ENCODE measurements at regions not wholly inside any gene's neighbourhood (a gene's known extent, or its start where the extent isn't known, plus 50 kb on each side); places are given as distances from the start of the nearest gene placed in this dataset.
"Not testable (repeated sequence)": the region's sequence is repeated elsewhere in the genome, so short reads cannot be mapped to it uniquely, and the experiment has no call there.

GRCh38 chr4:62512271-62512670, 1312.1 kb downstream of the ADGRL3 start:
- DNase-seq, result no peak

DNA sequence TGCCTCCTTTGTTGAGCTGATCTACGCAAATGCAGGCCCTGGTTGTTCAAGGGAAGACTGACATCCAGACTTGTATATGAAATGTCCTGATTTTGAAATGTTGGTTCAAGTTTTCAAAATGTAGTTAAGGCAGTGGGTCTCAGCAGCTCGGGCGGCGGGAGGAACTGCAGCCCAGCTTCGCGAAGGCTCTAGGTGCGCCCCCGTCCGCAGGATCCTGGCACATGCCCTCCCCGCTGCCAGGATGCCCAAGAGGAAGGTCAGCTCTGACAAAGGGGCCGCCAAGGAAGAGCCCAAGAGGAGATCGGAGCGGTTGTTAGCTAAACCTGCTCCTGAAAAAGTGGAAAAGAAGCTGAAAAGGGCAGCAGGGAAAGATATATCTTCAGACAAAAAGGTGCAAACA, 1310.1 kb downstream of the ADGRL3 start:
- DNase-seq, result no peak

- no peak for DNase-seq
These were observed 1300.2 kb downstream of the ADGRL3 start for GRCh38 chr4:62500296-62500695.

GRCh38 chr4:62495032-62495431, 1294.9 kb downstream of the ADGRL3 start:
- no peak for DNase-seq

DNA sequence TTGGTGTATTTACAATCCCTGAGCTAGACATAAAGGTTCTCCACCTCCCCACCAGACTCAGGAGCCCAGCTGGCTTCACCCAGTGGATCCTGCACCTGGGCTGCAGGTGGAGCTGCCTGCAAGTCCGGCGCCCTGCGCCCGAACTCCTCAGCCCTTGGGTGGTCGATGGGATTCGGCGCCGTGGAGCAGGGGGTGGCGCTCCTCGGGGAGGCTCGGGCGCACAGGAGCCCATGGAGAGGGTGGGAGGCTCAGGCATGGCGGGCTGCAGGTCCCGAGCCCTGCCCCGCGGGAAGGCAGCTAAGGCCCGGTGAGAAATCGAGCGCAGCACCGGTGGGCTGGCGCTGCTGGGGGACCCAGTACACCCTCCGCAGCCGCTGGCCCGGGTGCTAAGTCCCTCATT, 1291.6 kb downstream of the ADGRL3 start:
- DNase-seq, result not testable (repeated sequence)

DNA sequence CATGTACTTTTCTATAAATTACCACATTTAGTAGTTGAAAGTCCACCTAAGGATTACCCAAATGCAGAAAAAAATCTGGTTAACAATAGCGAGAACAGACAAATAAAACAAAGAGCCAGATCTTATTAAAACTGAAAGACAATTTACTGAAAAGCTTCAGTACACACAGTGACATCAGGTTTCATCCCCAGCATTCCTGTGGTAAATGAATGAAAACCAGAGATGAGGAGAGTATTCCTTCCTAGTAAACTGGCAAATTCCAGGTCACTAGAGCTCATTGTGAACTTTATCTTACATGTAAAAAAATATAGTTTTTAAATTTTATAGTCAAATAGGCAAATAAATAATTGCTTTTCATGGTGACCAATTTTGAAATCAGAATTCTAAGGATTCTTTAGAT, 1290.5 kb downstream of the ADGRL3 start:
- no peak for DNase-seq

DNA sequence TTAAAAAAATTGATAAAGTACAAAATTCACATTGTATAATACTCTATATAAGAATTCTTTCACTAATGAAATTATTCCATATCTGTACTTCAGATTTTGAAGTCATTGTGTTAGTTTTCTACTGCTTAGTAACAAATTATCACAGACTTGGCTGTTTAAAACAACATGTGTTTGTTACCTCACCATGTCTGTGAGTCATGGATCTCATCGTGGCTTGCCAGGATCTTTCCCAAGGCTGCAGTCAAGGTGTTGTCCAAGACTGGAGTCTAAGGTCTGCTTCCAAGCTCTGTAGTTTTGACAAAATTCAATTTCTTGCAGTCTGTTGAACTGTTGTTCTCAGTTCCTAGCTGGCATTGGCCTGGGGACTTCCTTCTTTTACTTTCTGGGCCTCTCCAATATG, 1286.9 kb downstream of the ADGRL3 start:
- DNase-seq, result no peak

GRCh38 chr4:62484357-62484756, 1284.2 kb downstream of the ADGRL3 start:
- DNase-seq, result no peak

- DNase-seq, result no peak
These were observed 1282.2 kb downstream of the ADGRL3 start for GRCh38 chr4:62482355-62482754.

DNA sequence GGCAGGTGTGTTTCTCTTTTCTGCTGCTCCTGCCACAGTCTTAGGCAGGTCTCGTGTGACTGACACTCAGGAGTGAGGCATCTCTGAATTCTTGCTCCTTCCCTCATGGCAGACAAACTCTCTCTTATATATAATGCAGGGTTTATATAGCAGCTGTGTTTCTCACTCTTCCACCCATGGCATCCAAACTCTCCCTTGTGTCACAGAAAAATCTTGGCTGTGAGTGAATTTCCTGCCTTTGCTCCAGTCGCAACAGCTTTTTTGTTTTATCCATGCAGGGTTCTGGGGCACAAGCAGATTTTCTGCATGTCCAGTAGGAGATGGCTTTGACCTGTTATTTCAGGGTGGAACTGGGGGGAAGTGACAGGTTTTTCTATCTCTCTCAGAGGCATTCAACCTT, 1275.5 kb downstream of the ADGRL3 start:
- no peak for DNase-seq

GRCh38 chr4:62474802-62475201, 1274.7 kb downstream of the ADGRL3 start:
- DNase-seq, result no peak

- DNase-seq, result no peak
These were observed 1270.9 kb downstream of the ADGRL3 start for GRCh38 chr4:62471021-62471420.

DNA sequence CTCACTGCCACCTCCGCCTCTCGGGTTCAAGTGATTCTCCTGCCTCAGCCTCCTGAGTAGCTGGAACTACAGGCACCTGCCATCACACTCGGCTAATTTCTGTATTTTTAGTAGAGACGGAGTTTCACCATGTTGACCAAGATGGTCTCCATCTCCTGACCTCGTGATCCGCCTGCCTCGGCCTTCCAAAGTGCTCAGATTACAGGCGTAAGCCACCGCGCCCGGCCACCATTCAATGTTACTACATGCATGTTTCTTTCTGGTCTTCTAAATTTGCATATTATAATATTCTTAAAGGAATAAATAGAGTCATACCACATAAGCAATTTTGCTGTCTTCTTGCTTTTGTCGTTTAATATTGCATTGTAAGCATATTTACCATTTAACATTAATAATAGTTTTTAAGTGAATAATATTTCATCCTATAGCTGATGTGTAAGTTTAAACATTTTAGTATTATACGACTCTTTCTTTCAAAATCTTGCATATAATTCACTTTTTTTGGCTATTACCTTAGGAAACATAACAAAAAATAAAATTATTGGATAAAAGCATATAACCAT, 1270.4 kb downstream of the ADGRL3 start:
- DNase-seq, result no peak

- DNase-seq, result no peak
These were observed 1269.9 kb downstream of the ADGRL3 start for GRCh38 chr4:62470020-62470419.

DNA sequence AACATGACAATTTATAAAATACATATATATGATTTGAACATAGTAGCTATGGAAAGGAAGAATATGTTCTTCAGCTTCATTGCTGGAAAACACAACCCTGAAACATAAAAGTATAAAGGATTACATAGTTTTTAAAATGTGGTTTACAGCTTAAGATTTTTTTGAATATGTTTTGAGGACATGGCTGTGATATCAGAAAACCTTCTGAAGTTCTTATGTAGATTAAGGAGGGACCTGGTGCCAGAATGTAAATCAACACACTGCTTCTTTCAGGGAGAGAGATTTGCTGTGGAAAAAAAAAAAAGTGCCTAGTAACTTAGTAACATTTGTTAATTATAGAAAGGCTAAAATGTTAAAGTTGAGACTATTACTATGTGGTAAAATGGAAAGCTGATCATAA, 1261.8 kb downstream of the ADGRL3 start:
- DNase-seq, result no peak

DNA sequence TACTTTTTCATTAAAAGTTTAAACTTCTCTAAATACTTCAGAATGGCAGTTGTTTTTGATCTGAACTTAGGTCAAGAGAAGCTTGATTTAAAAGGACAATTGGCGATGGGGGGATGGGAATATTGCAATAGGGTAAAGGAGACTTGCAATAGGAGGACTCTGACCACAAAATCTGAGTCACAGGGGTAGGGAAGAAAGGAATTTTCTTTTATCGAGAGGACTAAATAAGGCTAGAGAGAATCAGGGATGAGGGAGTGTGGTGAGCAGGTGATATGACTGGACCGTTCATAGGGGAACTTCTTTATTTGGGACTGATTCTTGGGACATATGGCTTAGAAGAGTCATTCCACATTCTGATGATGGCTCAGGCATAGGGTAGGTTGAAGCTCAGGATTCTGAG, 1260.2 kb downstream of the ADGRL3 start:
- no peak for DNase-seq

DNA sequence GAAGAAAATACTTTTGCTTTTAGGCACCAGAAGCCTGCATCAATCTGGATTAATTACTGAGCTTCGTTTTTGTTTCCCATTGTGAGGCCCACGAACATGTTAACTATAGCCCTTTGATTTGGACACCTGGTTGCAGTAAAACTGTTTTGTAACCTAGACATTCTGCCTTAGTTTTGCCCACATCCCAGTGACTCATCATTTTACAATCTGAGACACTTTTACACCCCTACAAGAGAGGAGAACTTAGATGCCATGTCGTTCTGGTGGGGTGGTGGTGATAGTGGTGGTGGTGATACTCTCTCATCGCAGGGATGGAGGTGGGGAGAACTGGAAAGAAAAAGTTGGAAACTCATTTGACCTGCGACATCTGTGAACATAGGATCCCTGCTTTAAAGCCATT, 1257.2 kb downstream of the ADGRL3 start:
- DNase-seq, result no peak

GRCh38 chr4:62455871-62456270, 1255.7 kb downstream of the ADGRL3 start:
- no peak for DNase-seq

- no peak for DNase-seq
These were observed 1254.4 kb downstream of the ADGRL3 start for GRCh38 chr4:62454535-62454934.

GRCh38 chr4:62450740-62451139, 1250.6 kb downstream of the ADGRL3 start:
- DNase-seq, result no peak

DNA sequence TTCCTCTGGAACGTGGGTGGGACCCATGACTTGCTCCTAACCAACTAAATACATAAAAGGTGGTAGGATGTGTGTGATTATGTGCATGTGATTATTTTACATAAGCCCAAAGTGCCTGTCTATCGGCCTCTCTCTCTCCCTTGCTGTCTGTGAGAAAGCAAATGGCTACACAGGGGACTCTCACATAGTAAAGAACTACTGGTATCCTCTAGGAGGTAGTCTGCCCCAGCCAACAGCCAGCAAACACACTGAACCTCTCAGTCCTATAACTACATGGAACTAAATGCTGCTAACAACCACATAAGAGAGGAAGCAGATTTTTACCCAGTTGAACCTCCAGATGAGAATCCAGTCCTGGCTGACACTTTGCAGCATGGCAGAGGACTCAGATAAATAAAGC, 1249.4 kb downstream of the ADGRL3 start:
- DNase-seq, result no peak

DNA sequence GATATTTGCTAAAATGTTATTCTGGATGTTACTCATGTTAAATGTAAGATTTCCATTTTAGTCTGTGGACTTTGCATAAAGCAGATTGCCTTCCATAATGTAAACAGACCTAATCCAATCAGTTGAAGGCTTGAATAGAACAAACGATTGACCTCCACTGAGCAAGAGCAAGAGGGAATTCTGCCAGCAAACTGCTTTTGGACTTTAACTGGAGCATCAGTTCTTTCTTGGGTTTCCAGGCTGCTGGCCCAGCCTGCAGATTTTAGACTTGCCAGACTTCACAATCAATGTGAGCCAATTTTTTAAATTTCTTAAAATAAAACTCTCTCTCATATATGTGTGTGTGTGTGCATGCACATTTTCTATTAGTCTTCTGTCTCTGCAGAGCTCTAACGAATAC, 1248.8 kb downstream of the ADGRL3 start:
- DNase-seq, result peak; percentile 54

- DNase-seq, result no peak
These were observed 1238.9 kb downstream of the ADGRL3 start for GRCh38 chr4:62439051-62439450.

DNA sequence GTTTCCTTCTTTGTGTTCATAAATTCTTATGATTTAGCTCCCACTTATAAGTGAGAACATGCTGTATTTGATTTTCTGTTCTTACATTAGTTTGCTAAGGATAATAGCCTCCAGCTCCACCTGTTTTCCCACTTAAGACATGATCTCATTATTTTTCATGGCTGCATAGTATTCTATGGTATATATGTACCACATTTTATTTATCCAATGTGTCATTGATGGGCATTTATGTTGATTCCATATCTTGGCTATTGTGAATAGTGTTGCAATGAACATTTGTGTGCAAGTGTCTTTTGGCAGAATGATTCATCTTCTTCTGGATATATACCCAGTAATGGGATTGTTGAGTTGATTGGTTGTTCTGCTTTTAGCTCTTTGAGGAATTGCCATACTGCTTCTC, 1234.8 kb downstream of the ADGRL3 start:
- no peak for DNase-seq

DNA sequence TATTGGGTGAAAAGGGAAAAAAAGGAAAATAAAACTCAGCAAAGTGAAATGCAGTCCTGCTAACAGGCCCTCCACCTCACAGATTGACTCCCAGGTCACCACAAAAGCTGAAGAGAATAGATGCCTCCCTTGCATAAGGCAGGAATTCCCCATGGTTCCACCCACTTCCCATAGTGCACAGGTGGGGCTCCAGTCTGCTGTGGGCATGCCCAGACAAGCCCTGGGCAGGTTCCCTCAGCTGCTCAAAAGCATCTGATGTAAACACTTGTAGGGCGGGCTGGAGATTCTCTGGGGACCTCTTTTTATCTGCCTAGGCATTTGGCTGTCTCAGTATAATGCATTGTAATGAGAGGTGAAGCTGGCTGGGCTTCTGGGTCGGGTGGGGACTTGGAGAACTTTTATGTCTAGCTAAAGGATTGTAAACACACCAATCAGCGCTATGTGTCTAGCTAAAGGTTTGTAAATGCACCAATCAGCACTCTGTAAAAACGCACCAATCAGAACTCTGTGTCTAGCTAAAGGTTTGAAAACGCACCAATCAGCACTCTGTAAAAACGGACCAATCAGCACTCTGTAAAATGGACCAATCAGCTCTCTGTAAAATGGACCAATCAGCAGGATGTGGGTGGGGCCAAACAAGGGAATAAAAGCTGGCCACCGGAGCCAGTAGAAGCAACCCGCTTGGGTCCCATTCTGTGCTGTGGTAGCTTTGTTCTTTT, 1231.5 kb downstream of the ADGRL3 start:
- not testable (repeated sequence) for DNase-seq
